ENCODE measurements at regions not wholly inside any gene's neighbourhood (a gene's known extent, or its start where the extent isn't known, plus 50 kb on each side); places are given as distances from the start of the nearest gene placed in this dataset.

DNA sequence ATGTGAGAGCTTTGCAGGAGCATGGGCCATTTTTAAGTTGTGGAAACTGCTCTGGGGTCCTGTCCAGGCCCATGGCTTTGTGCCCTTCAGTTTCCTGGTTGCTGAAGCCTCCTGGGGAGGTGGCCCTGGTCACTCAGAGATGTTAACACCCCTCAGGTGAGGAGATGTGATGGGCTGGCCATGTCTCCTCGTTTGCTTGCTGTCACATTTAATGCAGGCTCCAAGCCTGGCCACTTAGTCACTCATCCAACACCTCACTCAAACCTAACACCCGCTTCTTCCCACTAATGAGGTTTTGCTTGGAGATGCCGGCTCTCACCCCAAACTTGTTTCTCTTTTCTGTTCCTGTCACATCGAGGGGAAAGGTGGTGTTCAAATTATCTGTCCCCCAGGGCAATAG is 192.7 kb downstream of the PTPRU start:
- 13% methylated on average over 3 of the region's 4 CpGs for WGBS (ENCODE audit: low lambda C conversion rate)
- H3K4me2 ChIP-seq (ENCODE audit: low read depth, low read length) = no peak overlapping the region
- ChIA-PET POLR2A (no interaction called here), CTCF (ENCODE audit: low intra/inter-chr PET ratio, low total read pairs) (no interaction called here)
- FAIRE-seq = no peak
- no peaks in the 10 kb centered on the region for H4K20me1 ChIP-seq (ENCODE audit: insufficient read depth, low read length)
- ATAC-seq = no peak
- no peaks in the 10 kb centered on the region; the same call in 1 of the 2 replicates for H3K9me3 ChIP-seq (ENCODE audit: low read length)
- in situ Hi-C loops (cut with HindIII; ENCODE audit: extremely low pct_ligation_motif_present, low pct_unique_long_range_greater_than_20kb) (no loop called here), intact Hi-C loops (cut with micrococcal nuclease; ENCODE audit: unreplicated experiment) (no loop called here)
- no peak overlapping the region for H3K4me3 ChIP-seq (replicated peaks in 1 of 3; ENCODE audit: insufficient read depth in 1 of 3, low read depth in 2 of 3, low read length in 3 of 3)
- no peaks in the 10 kb centered on the region for H3K36me3 ChIP-seq (replicated peaks in 1 of 2; ENCODE audit: control insufficient read depth in 1 of 2, insufficient read depth in 2 of 2, low read length in 2 of 2)
- H3K9ac ChIP-seq (ENCODE audit: insufficient read depth, low read depth, low read length) = no peak overlapping the region
- no peak for DNase-seq (ENCODE audit: low spot score)
- BruUV-seq (replicated peaks) = no TSS peak
- no peak overlapping the region for H3K27ac ChIP-seq (ENCODE audit: extremely low read length, insufficient read depth, low read length)
- H3K4me1 ChIP-seq (ENCODE audit: insufficient read depth, low read length) = peaks cover 7% of the 10 kb centered on the region
- no peaks in the 10 kb centered on the region for H3K27me3 ChIP-seq (ENCODE audit: control insufficient read depth in 1 of 2, insufficient read depth in 2 of 2, low read length in 2 of 2)
- no peaks in the 10 kb centered on the region for H3K79me2 ChIP-seq (ENCODE audit: insufficient read depth, low read length)
- no peak overlapping the region for H2AFZ ChIP-seq (ENCODE audit: low read length)
- TF ChIP-seq CCDC6 (CRISPR knock-in tag; IDR thresholded peaks at IDR 0.05) = no peak
- TF ChIP-seq ZNF253 (CRISPR knock-in tag; IDR thresholded peaks at IDR 0.05; ENCODE audit: borderline replicate concordance) = no peak
- TF ChIP-seq ZNF18 (CRISPR knock-in tag; IDR thresholded peaks at IDR 0.05; ENCODE audit: insufficient replicate concordance) = no peak
- TF ChIP-seq TP53 (CRISPR knock-in tag; conservative IDR thresholded peaks at IDR 0.05) = no peak
- TF ChIP-seq LRRFIP1 (CRISPR knock-in tag; conservative IDR thresholded peaks at IDR 0.05) = no peak
- no peak for TF ChIP-seq CHCHD3 (CRISPR knock-in tag; IDR thresholded peaks at IDR 0.05)
- TF ChIP-seq, protein P1, sequence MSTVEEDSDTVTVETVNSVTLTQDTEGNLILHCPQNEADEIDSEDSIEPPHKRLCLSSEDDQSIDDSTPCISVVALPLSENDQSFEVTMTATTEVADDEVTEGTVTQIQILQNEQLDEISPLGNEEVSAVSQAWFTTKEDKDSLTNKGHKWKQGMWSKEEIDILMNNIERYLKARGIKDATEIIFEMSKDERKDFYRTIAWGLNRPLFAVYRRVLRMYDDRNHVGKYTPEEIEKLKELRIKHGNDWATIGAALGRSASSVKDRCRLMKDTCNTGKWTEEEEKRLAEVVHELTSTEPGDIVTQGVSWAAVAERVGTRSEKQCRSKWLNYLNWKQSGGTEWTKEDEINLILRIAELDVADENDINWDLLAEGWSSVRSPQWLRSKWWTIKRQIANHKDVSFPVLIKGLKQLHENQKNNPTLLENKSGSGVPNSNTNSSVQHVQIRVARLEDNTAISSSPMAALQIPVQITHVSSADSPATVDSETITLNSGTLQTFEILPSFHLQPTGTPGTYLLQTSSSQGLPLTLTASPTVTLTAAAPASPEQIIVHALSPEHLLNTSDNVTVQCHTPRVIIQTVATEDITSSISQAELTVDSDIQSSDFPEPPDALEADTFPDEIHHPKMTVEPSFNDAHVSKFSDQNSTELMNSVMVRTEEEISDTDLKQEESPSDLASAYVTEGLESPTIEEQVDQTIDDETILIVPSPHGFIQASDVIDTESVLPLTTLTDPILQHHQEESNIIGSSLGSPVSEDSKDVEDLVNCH (CRISPR knock-in tag; IDR thresholded peaks at IDR 0.05) = no peak
- TF ChIP-seq MYC (CRISPR knock-in tag; IDR thresholded peaks at IDR 0.05; ENCODE audit: borderline replicate concordance) = no peak
- TF ChIP-seq, protein P2, sequence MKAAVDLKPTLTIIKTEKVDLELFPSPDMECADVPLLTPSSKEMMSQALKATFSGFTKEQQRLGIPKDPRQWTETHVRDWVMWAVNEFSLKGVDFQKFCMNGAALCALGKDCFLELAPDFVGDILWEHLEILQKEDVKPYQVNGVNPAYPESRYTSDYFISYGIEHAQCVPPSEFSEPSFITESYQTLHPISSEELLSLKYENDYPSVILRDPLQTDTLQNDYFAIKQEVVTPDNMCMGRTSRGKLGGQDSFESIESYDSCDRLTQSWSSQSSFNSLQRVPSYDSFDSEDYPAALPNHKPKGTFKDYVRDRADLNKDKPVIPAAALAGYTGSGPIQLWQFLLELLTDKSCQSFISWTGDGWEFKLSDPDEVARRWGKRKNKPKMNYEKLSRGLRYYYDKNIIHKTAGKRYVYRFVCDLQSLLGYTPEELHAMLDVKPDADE (CRISPR knock-in tag; IDR thresholded peaks at IDR 0.05) = no peak
- no peak for TF ChIP-seq CREM (IDR thresholded peaks at IDR 0.05)
- no peak for TF ChIP-seq CREM (CRISPR knock-in tag; IDR thresholded peaks at IDR 0.05)
- no peak for TF ChIP-seq ZBTB7A (CRISPR knock-in tag; IDR thresholded peaks at IDR 0.05)
- TF ChIP-seq NFRKB (IDR thresholded peaks at IDR 0.05) = no peak
- TF ChIP-seq ZSCAN25 (CRISPR knock-in tag; IDR thresholded peaks at IDR 0.05) = no peak
- TF ChIP-seq SIX4 (CRISPR knock-in tag; IDR thresholded peaks at IDR 0.05) = no peak
